Trophoblast cell (in vitro differentiated cells and primary cell): ENCODE measurements at regions not wholly inside any gene's neighbourhood (a gene's known extent, or its start where the extent isn't known, plus 50 kb on each side); places are given as distances from the start of the nearest gene placed in this dataset.

Experiments used
- DNase-seq, 2 donors: peaks; one replicate each; pipeline ENCODE4 v3.0.0-alpha.2; 2016
- H2AFZ ChIP-seq: 2 replicates; pipeline ENCODE4 v1.6.1; 2013; ENCODE audit warnings: low read length, moderate library complexity, mild to moderate bottlenecking; ENCODE audit not compliant: insufficient read depth, poor library complexity
- H2AK5ac ChIP-seq: 2 replicates; pipeline ENCODE4 v1.6.1; 2013; ENCODE audit warnings: mild to moderate bottlenecking, low read length
- H2BK120ac ChIP-seq: 2 replicates; pipeline ENCODE4 v1.6.1; 2013; ENCODE audit warnings: low read length, mild to moderate bottlenecking, moderate library complexity; ENCODE audit not compliant: insufficient read depth, poor library complexity
- H2BK12ac ChIP-seq: 2 replicates; pipeline ENCODE4 v1.6.1; 2013; ENCODE audit warnings: mild to moderate bottlenecking, low read length, moderate library complexity
- H2BK5ac ChIP-seq: 2 replicates; pipeline ENCODE4 v1.6.1; 2013; ENCODE audit warnings: low read length, low read depth, moderate library complexity, mild to moderate bottlenecking; ENCODE audit not compliant: poor library complexity
- H3K14ac ChIP-seq: 2 replicates; pipeline ENCODE4 v1.6.1; 2013; ENCODE audit warnings: mild to moderate bottlenecking, low read length
- H3K18ac ChIP-seq: 2 replicates; pipeline ENCODE4 v1.6.1; 2013; ENCODE audit warnings: mild to moderate bottlenecking, low read length
- H3K23ac ChIP-seq: 2 replicates; pipeline ENCODE4 v1.6.1; 2013; ENCODE audit warnings: low read length
- H3K27ac ChIP-seq: 2 replicates; pipeline ENCODE4 v1.5.1; 2013; ENCODE audit warnings: low read depth, mild to moderate bottlenecking, inconsistent platforms, low read length, moderate library complexity
- H3K27me3 ChIP-seq: 2 replicates; pipeline ENCODE4 v1.6.1; 2013; ENCODE audit warnings: inconsistent platforms, mild to moderate bottlenecking, low read length, moderate library complexity; ENCODE audit not compliant: insufficient read depth
- H3K36me3 ChIP-seq, 2 experiments: 1 replicate in 1 of 2; 2 replicates in 1 of 2; pipeline ENCODE4 v1.6.1; 2013; ENCODE audit warnings: low read length in 2 of 2, mild to moderate bottlenecking in 2 of 2, moderate library complexity in 1 of 2; ENCODE audit not compliant: insufficient read depth in 2 of 2, control insufficient read depth in 1 of 2
- H3K4ac ChIP-seq: 2 replicates; pipeline ENCODE4 v1.6.1; 2013; ENCODE audit warnings: low read depth, mild to moderate bottlenecking, low read length, moderate library complexity
- H3K4me1 ChIP-seq, 2 experiments: 1 replicate in 1 of 2; 2 replicates in 1 of 2; pipeline ENCODE4 v1.6.1; 2013; ENCODE audit warnings: low read length in 2 of 2, mild to moderate bottlenecking in 2 of 2, moderate library complexity in 1 of 2; ENCODE audit not compliant: insufficient read depth in 2 of 2, control insufficient read depth in 1 of 2
- H3K4me2 ChIP-seq: 2 replicates; pipeline ENCODE4 v1.6.1; 2013; ENCODE audit warnings: inconsistent platforms, mild to moderate bottlenecking, low read length, moderate library complexity
- H3K4me3 ChIP-seq: 2 replicates; pipeline ENCODE4 v1.5.1; 2013; ENCODE audit warnings: mild to moderate bottlenecking, low read depth, low read length, inconsistent platforms
- H3K79me1 ChIP-seq: one replicate; pipeline ENCODE4 v1.6.1; 2013; ENCODE audit warnings: low read length
- H3K79me2 ChIP-seq: 2 replicates; pipeline ENCODE4 v1.6.1; 2013; ENCODE audit warnings: low read length, mild to moderate bottlenecking; ENCODE audit not compliant: control insufficient read depth, insufficient read depth, poor library complexity
- H3K9ac ChIP-seq: 2 replicates; pipeline ENCODE4 v1.6.1; 2013; ENCODE audit warnings: mild to moderate bottlenecking, low read length
- H3K9me3 ChIP-seq: 2 replicates; pipeline ENCODE4 v1.6.1; 2013; ENCODE audit warnings: low read depth, mild to moderate bottlenecking, control low read depth, inconsistent platforms, low read length; ENCODE audit not compliant: insufficient read depth
- H4K12ac ChIP-seq: 2 replicates; pipeline ENCODE4 v1.6.1; 2013; ENCODE audit warnings: low read depth, mild to moderate bottlenecking, low read length, moderate library complexity
- H4K8ac ChIP-seq: 2 replicates; pipeline ENCODE4 v1.6.1; 2013; ENCODE audit warnings: low read depth, mild to moderate bottlenecking, low read length, moderate library complexity
- H4K91ac ChIP-seq: one replicate; pipeline ENCODE4 v1.6.1; 2013; ENCODE audit warnings: low read depth, mild to moderate bottlenecking, low read length, moderate library complexity
- WGBS: extraction: QIAGEN DNeasy Blood & Tissue Kit; methylation state at CpG from one replicate; pipeline ENCODE4 v1.1.7; 2013; ENCODE audit warnings: missing lambda C conversion rate; ENCODE audit not compliant: insufficient read length, insufficient coverage; ENCODE audit errors: extremely low coverage; 5-methylcytosine and 5-hydroxymethylcytosine counted together

DNA sequence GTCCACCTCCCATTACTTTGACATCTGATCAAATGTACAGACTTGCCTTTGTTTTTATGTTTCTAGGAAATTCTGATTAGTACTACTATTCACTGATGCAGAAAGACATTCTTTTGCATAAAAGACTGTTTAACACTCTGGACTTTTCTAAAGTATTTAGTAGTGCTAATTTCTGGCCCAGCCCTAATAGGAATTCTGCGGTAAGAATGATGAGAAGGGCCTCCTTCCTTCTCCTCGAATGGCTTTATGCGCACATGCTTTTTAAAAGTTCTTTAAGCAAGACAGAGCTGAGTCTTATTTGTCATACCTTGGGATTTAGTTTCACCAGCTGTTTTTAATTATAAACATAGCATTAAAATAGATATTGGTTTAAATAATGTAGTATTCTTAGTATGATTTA lies 192.3 kb upstream of the RBMS3 start:
- Histone ChIP-seq H3K79me1 (no peaks in the 10 kb centered on the region), H3K18ac (no peak overlapping the region), H3K79me2 (no peaks in the 10 kb centered on the region)

GRCh38 chr3:29090912-29091597 lies 189.8 kb upstream of the RBMS3 start:
- no peaks in the 10 kb centered on the region for H3K79me2 ChIP-seq
- H3K18ac ChIP-seq, result no peak overlapping the region
- no peak overlapping the region for H3K27ac ChIP-seq
- H3K9ac ChIP-seq, result no peak overlapping the region
- H3K23ac ChIP-seq, result no peak overlapping the region
- H3K36me3 ChIP-seq, result no peaks in the 10 kb centered on the region
- H3K14ac ChIP-seq, result no peak overlapping the region
- H3K4me3 ChIP-seq, result no peak overlapping the region
- H2BK5ac ChIP-seq, result no peak overlapping the region
- WGBS, result no CpG with 5 or more reads among the region's 4 CpGs
- no peak overlapping the region for H4K8ac ChIP-seq
- H3K9me3 ChIP-seq, result no peaks in the 10 kb centered on the region
- H4K91ac ChIP-seq, result no peak overlapping the region
- no peak overlapping the region for H2AFZ ChIP-seq
- no peak overlapping the region for H3K4ac ChIP-seq
- no peak overlapping the region for H2AK5ac ChIP-seq
- H3K27me3 ChIP-seq, result no peaks in the 10 kb centered on the region
- no peak for DNase-seq
- no peaks in the 10 kb centered on the region for H3K79me1 ChIP-seq
- H2BK120ac ChIP-seq, result no peak overlapping the region
- no peaks in the 10 kb centered on the region for H3K4me1 ChIP-seq
- no peak overlapping the region for H4K12ac ChIP-seq
- no peak overlapping the region for H2BK12ac ChIP-seq
- no peak overlapping the region for H3K4me2 ChIP-seq

More for the DNA sequence above, 192.3 kb upstream of the RBMS3 start:
- Histone ChIP-seq H3K27ac (no peak overlapping the region), H3K23ac (no peak overlapping the region), H4K12ac (no peak overlapping the region), H2AK5ac (no peak overlapping the region), H3K36me3 (no peaks in the 10 kb centered on the region), H3K9ac (no peak overlapping the region), H2BK120ac (no peak overlapping the region), H2BK5ac (no peak overlapping the region), H3K4me2 (no peak overlapping the region), H3K9me3 (no peaks in the 10 kb centered on the region), H4K91ac (no peak overlapping the region), H3K27me3 (no peaks in the 10 kb centered on the region), H3K4me1 (no peaks in the 10 kb centered on the region), H3K4ac (no peak overlapping the region), H4K8ac (no peak overlapping the region), H2AFZ (no peak overlapping the region), H3K14ac (no peak overlapping the region), H3K4me3 (no peak overlapping the region), H2BK12ac (no peak overlapping the region)
- DNase-seq, result no peak
- WGBS, result no CpG with 5 or more reads among the region's 3 CpGs

GRCh38 chr3:29091599-29092189 lies 189.2 kb upstream of the RBMS3 start:
- Histone ChIP-seq H3K27ac (no peak overlapping the region), H2AK5ac (no peak overlapping the region), H3K14ac (no peak overlapping the region), H2AFZ (no peak overlapping the region), H3K23ac (no peak overlapping the region), H4K12ac (no peak overlapping the region), H4K91ac (no peak overlapping the region), H3K18ac (no peak overlapping the region), H3K4me3 (no peak overlapping the region), H3K79me2 (no peaks in the 10 kb centered on the region), H3K9me3 (no peaks in the 10 kb centered on the region), H2BK5ac (no peak overlapping the region), H3K79me1 (no peaks in the 10 kb centered on the region), H2BK12ac (no peak overlapping the region), H2BK120ac (no peak overlapping the region), H3K36me3 (no peaks in the 10 kb centered on the region), H3K4ac (no peak overlapping the region), H3K9ac (no peak overlapping the region), H4K8ac (no peak overlapping the region), H3K4me2 (no peak overlapping the region), H3K27me3 (no peaks in the 10 kb centered on the region), H3K4me1 (no peaks in the 10 kb centered on the region)
- no CpG with 5 or more reads among the region's 2 CpGs for WGBS
- no peak for DNase-seq

DNA sequence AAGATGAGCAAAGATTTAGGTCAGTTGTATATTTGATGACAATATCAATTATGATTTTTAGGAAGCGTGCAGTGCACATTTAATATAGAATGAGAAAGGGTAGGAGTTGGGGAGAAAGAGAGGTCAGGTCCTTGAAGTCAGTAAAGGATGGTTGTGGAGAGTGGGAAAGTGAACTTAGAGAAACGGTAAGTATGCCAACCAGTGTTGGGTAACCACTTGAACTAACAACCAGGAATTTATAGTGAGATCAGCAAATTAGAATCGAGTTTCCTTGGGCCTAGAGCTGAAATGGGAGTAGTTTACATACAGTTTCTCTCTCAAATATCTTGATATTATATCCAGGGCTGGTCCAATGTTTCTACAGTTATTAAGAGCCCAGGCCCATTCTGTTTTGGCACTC lies 188.5 kb upstream of the RBMS3 start:
- Histone ChIP-seq H2BK5ac (no peak overlapping the region), H3K9me3 (no peaks in the 10 kb centered on the region), H3K27me3 (no peaks in the 10 kb centered on the region), H2AFZ (no peak overlapping the region), H3K4me3 (no peak overlapping the region), H3K18ac (no peak overlapping the region), H3K9ac (no peak overlapping the region), H3K79me1 (no peaks in the 10 kb centered on the region), H4K91ac (no peak overlapping the region), H3K27ac (no peak overlapping the region), H3K79me2 (no peaks in the 10 kb centered on the region), H3K23ac (no peak overlapping the region), H2BK120ac (no peak overlapping the region), H2BK12ac (no peak overlapping the region), H4K8ac (no peak overlapping the region), H4K12ac (no peak overlapping the region), H2AK5ac (no peak overlapping the region), H3K4ac (no peak overlapping the region), H3K14ac (no peak overlapping the region), H3K36me3 (no peaks in the 10 kb centered on the region), H3K4me2 (no peak overlapping the region), H3K4me1 (no peaks in the 10 kb centered on the region)
- WGBS, result no CpG with 5 or more reads among the region's 3 CpGs
- no peak for DNase-seq
